ENCODE measurements at regions not wholly inside any gene's neighbourhood (a gene's known extent, or its start where the extent isn't known, plus 50 kb on each side); places are given as distances from the start of the nearest gene placed in this dataset.

DNA sequence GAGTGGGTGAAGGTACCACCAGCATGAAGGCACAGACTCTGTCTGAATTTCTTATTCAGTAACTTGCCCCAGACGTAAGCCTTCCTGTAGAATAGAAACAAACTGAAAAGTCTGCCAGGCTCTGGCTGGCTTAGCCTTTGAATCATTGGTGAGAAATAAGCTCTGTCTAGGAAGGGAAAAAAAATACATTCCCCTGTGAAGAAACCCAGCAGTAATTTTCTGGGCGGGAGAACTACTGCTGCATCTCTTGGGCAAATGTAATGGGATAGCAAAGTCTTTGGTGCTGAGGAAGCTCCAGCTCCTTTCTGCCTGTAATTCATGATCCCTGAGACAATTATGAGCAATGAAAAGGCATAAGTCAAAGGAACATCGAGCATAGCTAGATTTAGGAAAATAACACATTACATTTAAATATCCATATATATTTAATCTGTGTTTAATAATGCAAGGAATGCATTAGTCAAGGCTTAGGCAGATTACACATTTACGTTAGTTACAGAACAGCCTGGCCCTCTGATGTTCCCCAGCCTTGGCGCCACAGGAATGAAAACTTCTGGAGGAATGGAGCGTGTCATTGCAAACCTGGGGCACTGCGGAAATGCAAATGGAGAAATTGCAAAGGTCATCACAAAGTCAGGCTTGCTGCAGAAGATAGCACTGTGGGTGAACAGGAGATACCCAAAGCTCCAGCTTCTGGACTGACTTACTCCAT is 216.3 kb upstream of the CAMK1G start:
- DNase-seq: no peak

DNA sequence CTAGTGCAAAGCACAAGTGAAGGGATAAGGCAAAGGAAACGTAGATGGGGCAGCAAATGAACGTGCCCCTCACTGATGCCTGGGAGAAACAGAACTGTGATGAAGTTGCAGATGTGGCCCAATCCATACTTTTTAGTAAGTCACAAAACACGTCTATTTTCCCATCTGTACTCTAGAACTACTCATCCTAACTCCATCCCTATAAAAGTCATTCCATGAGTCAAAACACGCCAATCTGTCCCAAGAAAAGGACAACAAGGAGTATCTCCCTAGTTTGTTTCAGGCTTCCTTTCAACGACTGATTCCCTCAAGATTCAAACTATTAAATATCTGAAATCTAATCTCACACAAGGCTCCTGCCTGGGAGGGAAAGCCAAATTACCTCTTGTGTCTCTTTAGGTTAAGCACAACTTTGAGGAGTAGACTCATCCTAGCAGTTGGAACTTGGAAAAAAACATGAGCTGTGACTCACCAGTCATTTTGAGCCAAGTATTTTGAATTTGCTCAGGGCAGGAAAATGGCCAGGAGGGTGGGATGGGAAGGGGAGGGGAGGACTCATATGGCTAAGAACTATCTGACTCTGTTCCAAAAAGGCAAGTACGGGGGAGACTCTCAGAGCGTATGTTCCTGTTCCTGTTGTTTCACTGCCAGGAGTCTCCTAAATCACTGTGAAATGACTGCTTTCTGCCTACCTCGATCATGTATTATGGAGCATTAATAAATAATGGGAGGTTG is 214.5 kb upstream of the CAMK1G start:
- no peak for DNase-seq

DNA sequence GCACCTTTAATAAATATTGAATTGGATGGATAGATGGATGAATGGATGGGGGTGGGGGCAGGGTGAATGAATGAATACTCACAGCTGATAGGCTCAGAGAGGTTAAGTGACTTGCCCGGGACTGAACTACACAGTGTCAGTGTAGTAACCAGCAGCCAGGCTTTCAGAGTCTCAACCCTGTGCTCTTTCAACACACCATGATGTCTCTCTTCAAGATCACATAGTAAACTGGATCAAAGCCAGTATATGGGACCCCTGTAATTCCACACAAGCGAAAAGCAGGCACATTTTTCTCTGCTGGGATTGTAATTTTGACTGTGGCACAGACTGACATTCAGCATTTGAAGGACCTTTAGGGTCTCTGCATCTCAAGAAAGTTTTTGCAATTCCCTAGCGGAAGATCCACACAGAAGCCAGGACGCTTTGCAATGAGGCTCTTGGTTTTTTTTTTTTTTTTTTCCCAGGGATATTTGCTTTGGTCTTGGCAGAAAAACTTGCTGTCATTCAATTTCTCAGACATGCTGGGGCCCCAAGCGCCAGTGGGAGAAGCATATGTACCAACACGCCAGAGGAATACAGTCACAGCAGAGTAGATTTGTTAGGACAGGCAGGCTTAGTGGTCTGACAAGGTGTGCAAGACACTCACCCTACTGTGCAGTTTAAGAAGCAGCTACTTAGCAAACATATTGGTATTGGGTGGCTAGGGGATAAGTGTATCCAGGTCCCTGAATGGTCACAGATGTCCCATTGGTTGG is 213.1 kb upstream of the CAMK1G start:
- no peak for DNase-seq

DNA sequence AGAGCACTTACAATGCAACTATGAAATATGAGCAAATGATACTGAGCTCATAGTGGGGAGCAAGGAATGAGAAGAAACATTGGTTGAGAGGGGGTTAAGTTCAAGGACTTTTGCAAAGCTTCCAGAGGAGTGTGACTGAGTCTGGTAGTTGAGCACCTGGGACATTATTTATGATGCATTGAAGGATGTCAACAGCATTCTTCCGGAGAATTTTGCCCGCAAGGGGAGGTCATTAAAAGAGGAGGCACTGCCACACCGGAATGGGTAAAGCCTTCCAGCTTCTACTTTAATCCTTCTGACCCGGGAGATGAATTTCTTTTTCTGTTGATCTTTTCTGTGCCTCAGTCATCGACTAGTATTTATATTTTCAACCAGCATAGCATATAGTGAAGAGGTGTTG is 208.4 kb upstream of the CAMK1G start:
- no peak for DNase-seq

DNA sequence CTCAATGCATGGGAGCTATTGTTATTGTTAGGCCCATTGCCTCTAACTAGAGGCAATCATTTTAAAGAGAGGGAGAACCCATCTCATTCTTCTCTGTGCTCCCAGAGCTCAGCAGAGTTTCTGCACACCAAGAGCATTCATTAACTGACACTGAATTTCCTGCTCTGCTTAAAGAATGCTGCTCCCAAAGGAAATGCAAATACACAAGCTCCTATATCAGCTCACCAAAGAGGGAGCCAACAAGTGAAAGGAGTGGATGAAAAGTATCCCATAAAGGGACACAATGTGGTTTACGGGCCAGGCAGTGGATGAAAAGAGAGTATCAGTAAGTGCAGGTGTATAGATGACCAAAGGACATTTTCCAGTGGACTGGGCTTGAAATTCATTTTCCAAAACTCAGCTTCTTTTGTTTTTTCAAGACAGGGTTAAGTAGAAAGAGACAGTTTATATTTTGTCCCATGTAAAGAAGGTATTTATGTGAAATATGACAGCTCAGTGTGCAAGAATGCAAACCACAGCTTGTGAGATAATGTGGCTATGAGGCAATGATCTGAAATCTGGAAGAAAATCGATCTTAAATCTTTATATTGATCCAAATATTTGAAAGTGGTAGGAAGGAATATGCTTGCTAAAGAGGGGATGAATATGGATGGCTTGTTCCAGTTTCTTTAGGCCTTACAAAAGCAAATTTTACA is 207.7 kb upstream of the CAMK1G start:
- no peak for DNase-seq

DNA sequence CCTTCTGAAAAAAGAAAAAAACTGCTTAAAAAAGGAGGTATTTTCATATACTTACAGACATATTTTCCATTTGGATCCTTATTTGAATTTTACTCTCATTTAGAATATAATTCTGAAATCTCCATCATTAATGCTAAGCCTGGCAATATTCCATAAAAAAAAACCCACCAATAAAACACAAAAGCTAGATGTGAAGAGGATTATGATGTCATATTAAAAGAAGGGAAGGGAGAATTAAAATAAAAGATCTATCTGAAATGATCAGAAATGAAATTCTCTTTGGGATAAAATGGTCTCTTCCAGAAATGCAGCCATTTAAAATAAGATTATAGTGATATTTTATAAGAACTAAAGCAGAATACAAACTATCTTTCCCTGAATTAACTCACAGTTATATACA is 206.7 kb upstream of the CAMK1G start:
- no peak for DNase-seq

DNA sequence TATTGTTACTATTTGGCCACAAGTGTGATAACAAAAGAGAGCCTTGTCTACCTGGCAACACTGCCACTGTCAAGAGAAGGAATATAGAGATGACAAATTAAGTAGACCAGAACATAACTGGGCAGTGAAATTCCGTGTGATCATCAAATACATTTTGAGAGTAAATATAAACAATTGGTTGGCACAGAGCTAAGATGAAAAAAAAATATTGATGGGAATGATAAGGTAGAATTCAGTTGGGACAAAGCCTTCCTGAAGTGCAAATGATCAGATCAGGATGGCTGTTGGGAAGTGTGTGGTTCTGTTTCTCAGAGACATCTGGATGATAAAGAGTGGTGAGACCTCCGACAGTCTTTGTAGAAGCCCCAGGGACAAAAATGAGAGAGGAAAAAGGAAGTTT is 205.5 kb upstream of the CAMK1G start:
- no peak for DNase-seq

DNA sequence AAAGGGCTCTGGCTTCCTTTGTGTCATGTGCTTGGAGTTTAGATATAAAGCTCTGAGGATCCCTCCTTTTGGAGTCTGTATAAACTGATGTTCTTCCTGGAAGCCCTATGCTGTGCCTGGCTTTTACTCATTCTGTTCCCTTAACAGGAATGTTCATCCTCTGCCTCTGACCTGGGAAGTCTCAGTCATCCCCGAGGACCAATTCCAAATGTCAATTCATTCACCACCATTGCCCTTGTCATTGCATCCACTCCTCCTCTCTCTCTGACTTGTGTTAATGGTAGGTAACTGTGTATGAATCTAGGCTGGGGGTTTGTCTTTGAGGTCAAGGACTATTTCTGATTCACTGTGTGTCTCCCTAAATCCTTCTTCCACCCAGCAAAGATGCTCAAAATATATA is 204.2 kb upstream of the CAMK1G start:
- DNase-seq: no peak

DNA sequence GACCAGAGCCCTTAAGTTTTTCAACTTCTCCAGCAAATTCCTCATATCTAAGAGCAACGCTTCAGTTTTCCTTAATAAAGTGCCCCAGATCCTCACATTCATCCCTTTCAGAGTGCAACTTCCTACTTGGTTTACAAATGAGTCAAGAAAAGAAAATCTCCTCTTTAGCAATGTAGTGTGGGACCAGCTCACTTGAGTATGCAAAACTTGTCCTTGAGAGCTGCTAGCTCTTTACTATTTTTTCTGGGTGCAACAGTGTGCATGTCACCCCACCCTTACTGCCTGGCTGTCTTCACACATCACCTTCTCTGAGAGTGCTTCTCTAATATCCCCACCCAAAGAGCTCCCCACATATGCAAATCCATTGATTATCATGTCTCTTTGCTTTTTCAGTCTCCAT is 203.1 kb upstream of the CAMK1G start:
- no peak for DNase-seq

DNA sequence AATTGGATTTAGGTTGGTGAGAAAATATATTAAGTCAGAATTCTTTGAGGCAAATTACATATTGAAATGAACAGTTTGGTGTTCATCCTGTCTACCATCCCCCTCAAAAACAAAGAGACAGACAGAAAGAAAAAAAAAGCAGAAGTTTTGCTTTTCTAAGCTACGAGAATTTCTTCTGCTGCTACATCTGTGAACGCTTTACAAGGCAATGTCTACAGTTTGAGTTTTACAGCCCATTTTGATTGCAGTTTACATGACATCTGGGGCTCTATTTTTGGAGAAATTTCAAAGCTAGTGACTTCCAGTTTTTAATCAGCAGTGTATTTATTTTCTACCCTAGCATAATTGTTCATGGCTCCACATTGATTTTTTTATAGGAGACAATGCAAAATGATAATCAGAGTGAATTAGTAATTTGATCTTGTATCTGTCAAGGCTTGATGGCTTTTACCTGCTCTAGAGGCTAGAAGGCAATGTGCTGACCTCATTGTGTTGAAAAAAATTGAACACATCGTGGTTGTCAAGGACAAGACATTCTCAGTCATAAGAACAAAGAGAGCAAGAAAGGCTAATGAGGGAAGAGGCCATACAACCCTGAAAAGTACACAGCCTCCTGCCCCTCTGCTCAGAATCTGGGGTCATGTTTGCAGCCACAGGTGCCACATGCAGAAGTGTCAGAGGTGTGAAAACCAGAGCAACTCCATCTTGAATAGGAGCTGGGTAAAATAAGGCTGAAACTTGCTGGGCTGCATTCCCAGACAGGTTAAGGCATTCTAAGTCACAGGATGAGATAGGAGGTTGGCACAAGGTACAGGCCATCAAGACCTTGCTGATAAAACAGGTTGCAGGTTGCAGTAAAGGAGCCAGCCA is 201.0 kb upstream of the CAMK1G start:
- DNase-seq: no peak

DNA sequence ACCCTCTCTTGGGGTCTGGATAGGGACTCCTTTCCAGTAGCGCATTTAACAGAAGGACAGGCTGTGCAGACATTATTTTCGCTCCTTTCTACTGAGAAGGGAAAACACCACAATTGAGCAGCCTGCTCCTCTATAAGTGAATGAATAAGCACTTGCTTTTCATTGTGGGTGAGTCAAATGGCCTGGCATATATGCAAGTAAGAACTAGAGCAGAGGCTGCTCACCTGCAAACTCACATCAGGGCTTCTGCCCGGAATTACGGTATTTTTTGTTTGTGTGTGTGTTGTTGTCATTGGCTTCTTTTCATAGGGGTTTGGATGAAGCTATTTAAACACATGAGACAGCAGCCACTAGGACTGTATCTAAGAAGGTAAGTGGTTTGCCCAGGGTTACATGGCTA is 200.1 kb upstream of the CAMK1G start:
- no peak for DNase-seq

DNA sequence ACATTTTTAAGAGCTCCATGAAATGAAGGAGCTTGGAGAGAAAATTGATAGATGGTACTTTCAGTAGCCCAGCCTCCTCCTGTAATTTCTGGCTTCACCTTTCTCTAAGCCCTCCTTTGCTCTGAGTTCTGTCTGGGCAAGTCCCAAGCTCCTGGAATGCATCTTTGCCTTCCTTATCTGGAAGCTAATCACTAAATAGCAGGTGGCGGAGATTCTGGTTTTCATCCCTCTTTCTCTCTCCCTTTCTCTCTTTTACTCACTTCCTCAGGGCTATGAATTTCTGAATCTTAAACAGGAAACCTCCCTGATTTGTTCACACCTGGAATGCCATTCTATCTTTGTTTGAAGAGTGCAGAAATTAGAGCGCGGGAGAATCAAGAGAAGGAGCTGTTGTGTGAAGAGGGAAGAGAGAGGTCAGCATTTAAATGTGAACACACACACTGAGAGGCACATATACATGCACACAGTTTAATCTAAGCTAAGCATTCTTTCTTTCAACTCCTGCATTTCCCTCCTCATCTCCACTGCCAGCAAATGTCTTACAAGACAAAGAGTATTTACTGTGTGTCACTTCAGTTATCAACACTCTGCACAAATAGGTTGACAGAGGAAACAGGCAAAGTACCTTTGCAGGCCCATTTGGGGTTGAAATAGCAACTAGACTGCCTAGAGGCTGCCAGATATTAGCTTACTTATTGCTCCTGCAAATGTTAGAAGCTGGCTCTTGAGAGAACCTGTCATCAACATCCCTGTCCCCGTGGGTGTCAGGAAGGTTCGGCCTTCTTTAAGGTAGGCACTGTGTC is 199.4 kb upstream of the CAMK1G start:
- DNase-seq: no peak

DNA sequence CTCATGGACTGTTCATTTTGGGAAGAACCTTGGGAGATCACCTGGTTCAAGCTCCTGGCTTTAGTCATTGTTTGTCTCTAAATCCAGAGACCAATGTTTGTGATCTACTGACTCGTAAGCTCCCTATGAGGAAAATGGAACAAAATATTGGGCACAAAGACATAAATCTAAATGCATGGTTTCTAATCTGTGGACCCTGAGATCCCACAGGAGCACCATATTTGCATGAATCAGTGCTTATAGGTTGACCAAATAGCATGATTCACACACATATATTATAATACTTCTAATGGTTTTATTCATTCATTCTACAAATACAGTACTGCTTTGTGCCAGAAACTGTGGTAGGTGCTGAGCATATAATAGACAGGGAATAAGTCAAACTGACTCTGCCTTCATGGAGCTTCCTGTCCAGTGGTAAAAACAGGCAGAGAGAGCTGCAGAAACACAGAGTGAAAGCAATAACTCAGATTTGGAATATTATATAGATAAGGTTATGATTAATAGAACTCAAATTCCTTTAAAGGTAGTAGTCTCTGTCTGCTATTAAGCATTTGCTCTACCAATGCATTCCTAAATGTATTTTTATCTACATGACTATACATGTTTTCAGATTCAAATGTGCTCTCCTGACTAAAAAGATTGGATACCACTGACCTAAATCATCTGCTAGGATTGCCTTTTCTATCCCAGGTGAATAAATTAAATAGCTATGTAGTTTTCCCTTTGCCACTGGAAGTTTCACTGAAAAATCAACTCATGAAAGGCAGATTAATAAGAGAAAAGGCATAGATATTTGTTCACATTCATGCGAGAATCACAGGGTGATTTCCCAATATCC is 198.6 kb upstream of the CAMK1G start:
- no peak for DNase-seq

DNA sequence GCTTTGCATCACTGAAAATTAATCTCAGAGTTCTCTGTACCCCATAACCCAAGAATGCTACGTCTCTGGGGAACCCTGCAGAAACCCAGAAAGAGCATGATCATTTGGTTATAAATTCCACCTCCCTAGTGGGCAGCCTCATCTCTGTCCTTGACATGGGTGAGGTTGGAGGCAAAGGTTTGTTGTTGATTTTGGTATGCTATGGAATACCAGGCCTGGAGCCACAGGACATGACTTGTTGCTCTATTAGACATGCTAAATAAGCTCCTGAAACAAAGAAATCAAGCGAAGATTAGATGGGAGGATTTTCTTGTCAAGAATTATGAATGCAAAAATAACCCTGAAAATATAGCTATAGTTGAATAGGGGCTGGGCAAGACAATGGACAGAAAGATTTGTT is 197.4 kb upstream of the CAMK1G start:
- DNase-seq: no peak

DNA sequence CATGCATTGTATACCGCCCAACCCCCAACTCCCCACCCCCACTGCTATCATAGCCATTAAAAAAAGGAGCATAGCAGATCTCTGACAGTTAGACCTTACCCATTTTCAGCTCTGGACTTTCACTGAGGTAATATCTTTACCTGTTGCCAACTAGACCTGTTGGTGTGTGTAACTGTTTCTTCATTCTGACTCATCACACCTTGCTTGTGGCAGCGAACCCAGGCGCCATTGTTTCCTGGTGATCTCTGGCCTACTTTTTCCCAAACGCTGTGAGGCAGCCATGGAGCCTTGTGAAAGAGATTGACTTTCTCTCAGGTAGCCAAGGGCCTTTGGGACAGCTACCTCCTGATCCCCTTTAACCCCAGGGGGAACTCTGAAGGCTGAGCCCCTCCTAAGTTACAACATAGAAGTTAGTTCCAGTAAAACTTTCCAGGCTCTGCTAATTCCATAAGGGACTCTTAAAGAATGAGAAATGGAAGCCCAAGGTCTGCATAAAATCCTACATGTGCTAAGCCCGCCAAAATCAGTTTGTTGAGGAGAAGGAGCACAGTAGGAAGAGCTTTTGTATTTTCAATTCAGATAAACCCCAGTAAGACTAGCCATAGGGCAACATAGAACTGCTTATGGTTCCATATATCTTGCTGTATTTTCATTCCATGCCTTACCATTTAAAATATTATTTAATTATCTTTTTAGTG is 196.1 kb upstream of the CAMK1G start:
- no peak for DNase-seq

DNA sequence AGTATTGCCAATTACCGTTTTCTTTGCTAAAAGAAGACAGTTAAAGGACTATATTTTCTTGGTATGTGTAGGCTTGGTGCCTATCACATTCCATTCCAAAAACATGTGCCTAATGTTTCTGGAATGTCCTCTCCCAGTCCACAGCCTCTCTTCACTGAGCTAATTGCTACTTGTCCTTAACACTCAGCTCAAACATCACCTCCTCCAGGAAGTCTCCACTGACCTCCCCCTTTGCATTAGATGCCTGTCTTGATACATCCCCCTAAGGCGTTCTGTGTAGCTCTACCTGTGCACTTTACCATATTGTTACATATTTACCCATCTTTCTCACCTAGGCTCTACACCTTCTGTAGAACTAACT is 195.6 kb upstream of the CAMK1G start:
- DNase-seq: no peak

DNA sequence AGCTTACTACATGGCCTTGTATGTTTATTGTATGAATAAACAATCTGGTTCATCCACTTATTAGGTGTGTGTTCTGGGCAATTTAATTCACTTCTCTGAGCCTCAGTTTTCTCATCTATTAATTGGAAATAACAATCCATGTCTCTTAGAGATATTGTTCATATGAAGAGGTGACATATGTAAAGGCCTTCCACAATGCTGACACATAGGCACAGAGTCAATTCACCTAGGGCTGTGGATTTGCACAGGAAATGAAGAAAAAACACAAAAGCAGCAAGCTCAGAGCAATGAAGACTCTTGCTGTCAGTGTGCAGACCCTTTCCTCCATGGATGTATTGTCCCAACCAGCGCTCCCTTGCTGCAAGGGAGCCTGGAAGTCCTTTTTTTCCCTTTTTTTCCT is 195.2 kb upstream of the CAMK1G start:
- no peak for DNase-seq

DNA sequence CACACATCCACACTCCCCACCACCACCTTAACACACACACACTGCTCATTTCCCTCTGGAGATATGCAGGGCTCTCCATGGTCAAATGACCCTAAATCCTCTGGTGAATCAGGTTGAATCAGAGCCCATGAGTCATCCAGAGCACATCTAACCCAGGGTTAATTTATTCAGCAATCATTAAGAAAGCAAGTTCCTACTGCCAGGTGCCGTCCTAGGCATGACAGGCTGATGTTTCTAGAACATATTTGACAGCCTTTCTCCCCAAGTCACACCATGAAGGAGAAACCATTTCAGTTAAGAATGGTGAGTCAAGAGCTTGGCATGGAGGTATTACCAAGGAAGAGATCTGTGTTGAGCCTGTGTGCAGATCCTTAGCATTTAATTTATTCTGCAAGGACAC is 194.3 kb upstream of the CAMK1G start:
- no peak for DNase-seq

DNA sequence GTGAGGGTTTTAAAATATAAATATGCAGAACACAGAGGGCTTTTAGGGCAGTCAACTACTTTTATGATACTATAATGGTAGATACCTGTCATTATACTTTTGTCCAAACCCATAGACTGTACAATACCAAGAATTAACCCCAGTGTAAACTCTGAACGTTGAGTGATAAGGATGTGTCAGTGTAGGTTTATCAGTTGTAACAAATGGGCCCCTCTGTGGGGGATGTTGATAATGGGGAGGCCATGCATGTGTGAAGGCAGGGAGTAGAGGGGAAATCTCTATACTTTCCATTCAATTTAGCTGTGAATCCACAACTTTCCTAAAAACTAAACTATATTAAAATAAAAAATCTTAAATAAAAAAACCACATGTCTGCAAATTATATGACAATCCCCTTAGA is 193.5 kb upstream of the CAMK1G start:
- DNase-seq: no peak

DNA sequence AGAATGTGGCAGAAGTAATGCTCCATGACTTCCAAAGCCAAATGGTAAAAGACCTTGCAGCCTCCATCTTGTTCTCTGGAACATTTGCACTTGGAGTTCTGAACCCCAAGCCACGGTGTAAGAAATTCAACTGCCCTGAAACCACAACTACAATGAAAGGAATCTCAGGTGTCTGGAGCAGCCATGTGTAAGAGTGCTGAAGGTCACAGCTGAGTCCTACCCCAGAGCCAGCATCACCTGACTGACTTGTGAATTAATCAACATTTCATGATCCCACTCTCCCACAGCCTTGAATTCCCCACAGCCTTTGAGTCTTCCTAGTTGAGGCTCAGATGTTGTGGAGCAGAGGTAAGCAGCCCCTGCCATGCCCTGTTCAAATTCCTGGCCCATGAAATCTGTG is 192.8 kb upstream of the CAMK1G start:
- no peak for DNase-seq

Measured in NCI-H2029 treated with DMSO at 0.1 percent for 48 hours (cell line).